ENCODE measurements at regions not wholly inside any gene's neighbourhood (a gene's known extent, or its start where the extent isn't known, plus 50 kb on each side); places are given as distances from the start of the nearest gene placed in this dataset.

DNA sequence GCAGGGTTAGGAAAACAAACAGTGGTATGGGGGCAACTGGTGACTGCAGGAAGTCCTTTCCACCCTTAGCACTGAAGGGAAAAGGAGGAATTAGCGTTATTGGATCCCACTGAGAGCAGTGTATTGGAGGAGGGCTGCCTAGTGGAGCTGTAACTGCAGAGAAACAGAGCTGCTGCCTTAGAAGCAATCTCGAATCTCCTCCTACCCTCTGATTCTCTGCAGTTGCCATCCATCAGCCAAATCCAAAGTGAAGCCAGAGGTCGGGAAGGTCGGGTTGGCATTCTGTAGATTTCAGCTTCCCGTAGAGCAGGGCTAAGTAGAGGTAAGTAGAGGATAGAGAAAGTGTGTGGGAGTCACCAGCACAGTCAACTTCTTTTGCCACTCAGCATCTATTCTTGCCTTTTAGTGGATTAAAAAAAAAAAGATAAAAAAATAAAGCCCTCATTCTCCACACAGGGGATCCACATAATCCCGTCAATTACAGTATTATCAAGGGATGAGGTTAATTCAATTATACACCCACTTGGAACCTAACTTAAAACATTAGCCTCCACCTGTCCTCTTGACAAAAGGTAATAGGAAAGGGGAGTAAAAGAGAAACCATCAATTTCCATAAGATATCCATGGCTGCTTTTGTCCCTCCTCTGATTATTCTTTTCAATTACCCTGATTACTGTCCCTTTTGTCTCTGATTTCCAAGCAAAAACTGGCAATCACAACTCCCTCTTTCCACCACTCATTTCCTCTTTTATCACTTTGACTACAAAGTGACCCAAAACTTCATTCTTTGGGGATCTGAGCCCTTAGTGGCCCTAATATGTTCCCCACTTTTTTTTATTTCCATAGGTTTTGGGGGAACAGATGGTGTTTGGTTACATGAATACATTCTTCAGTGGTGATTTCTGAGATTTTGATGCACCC lies 234.7 kb downstream of the RBM26 start:
- no peak overlapping the region for H3K27ac ChIP-seq (ENCODE audit: low read depth)
- no peaks in the 10 kb centered on the region for H3K36me3 ChIP-seq (ENCODE audit: insufficient read depth)
- no peak for DNase-seq (ENCODE audit: extremely low spot score)
- 35% methylated on average over 6 of the region's 6 CpGs for WGBS
- no peaks in the 10 kb centered on the region for H3K4me1 ChIP-seq (ENCODE audit: insufficient read depth)
- H3K4me3 ChIP-seq (ENCODE audit: low read depth, low read length): no peak overlapping the region

- no peak for DNase-seq (ENCODE audit: extremely low spot score)
Measured at GRCh38 chr13:79160818-79161217, 245.2 kb downstream of the RBM26 start.

GRCh38 chr13:79155883-79156282 lies 250.2 kb downstream of the RBM26 start:
- no peaks in the 10 kb centered on the region for H3K4me1 ChIP-seq (ENCODE audit: insufficient read depth)
- H3K36me3 ChIP-seq (ENCODE audit: insufficient read depth): no peaks in the 10 kb centered on the region
- H3K4me3 ChIP-seq (ENCODE audit: low read depth, low read length): no peak overlapping the region
- H3K27ac ChIP-seq (ENCODE audit: low read depth): no peak overlapping the region
- 13% methylated on average over 2 of the region's 2 CpGs for WGBS
- no peak for DNase-seq (ENCODE audit: extremely low spot score)

More at GRCh38 chr13:79160818-79161217, 245.2 kb downstream of the RBM26 start:
- Histone ChIP-seq H3K4me1 (ENCODE audit: insufficient read depth) (no peaks in the 10 kb centered on the region), H3K36me3 (ENCODE audit: insufficient read depth) (no peaks in the 10 kb centered on the region), H3K27ac (ENCODE audit: low read depth) (no peak overlapping the region), H3K4me3 (ENCODE audit: low read depth, low read length) (no peak overlapping the region)

- no peak for DNase-seq (ENCODE audit: extremely low spot score)
- Histone ChIP-seq H3K27ac (ENCODE audit: low read depth) (no peak overlapping the region), H3K36me3 (ENCODE audit: insufficient read depth) (no peaks in the 10 kb centered on the region), H3K4me1 (ENCODE audit: insufficient read depth) (no peaks in the 10 kb centered on the region), H3K4me3 (ENCODE audit: low read depth, low read length) (no peak overlapping the region)
- 81% methylated on average over 1 of the region's 1 CpG for WGBS
Measured at GRCh38 chr13:79149210-79149609, 256.8 kb downstream of the RBM26 start.

- DNase-seq (ENCODE audit: extremely low spot score): no peak
- H3K4me1 ChIP-seq (ENCODE audit: insufficient read depth): no peaks in the 10 kb centered on the region
- 41% methylated on average over 3 of the region's 3 CpGs for WGBS
Measured at GRCh38 chr13:79141082-79141481, 265.0 kb downstream of the RBM26 start.

GRCh38 chr13:79128158-79128557 lies 277.9 kb downstream of the RBM26 start:
- H3K4me3 ChIP-seq (ENCODE audit: low read depth, low read length): no peak overlapping the region

More at GRCh38 chr13:79141082-79141481, 265.0 kb downstream of the RBM26 start:
- Histone ChIP-seq H3K36me3 (ENCODE audit: insufficient read depth) (no peaks in the 10 kb centered on the region), H3K27ac (ENCODE audit: low read depth) (no peak overlapping the region), H3K4me3 (ENCODE audit: low read depth, low read length) (no peak overlapping the region)

GRCh38 chr13:79126706-79127105 lies 279.3 kb downstream of the RBM26 start:
- no peak overlapping the region for H3K27ac ChIP-seq (ENCODE audit: low read depth)
- H3K4me1 ChIP-seq (ENCODE audit: insufficient read depth): no peaks in the 10 kb centered on the region
- no peak for DNase-seq (ENCODE audit: extremely low spot score)
- H3K4me3 ChIP-seq (ENCODE audit: low read depth, low read length): no peak overlapping the region
- no peaks in the 10 kb centered on the region for H3K36me3 ChIP-seq (ENCODE audit: insufficient read depth)
- WGBS: 94% methylated on average over 1 of the region's 1 CpG

More at GRCh38 chr13:79128158-79128557, 277.9 kb downstream of the RBM26 start:
- Histone ChIP-seq H3K4me1 (ENCODE audit: insufficient read depth) (no peaks in the 10 kb centered on the region), H3K27ac (ENCODE audit: low read depth) (no peak overlapping the region), H3K36me3 (ENCODE audit: insufficient read depth) (no peaks in the 10 kb centered on the region)
- no peak for DNase-seq (ENCODE audit: extremely low spot score)
- WGBS: 79% methylated on average over 2 of the region's 2 CpGs

DNA sequence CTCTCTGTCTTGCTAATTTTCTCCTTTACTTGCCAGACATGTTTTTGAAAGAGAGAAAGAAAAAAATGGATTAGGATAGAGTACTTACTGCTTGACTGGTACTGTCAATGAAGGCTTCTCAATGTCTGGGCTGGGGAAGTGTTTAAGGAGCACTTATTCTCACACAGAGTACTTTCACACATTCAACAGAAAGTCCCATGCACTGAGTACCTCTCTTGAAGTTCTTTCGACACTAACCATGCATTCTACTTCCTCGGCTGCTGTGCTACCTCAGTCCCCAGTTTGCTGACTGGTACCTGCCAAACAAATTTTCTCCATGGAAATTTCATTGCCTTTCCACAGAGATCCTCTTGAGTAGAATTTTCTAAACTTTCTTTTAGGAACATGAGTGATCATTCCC lies 281.9 kb downstream of the RBM26 start:
- DNase-seq (ENCODE audit: extremely low spot score): no peak
- H3K36me3 ChIP-seq (ENCODE audit: insufficient read depth): no peaks in the 10 kb centered on the region
- H3K4me3 ChIP-seq (ENCODE audit: low read depth, low read length): no peak overlapping the region
- 97% methylated on average over 2 of the region's 2 CpGs for WGBS
- H3K27ac ChIP-seq (ENCODE audit: low read depth): no peak overlapping the region
- no peaks in the 10 kb centered on the region for H3K4me1 ChIP-seq (ENCODE audit: insufficient read depth)

GRCh38 chr13:79121286-79121685 lies 284.8 kb downstream of the RBM26 start:
- H3K27ac ChIP-seq (ENCODE audit: low read depth): no peak overlapping the region
- H3K4me1 ChIP-seq (ENCODE audit: insufficient read depth): no peaks in the 10 kb centered on the region
- no peak overlapping the region for H3K4me3 ChIP-seq (ENCODE audit: low read depth, low read length)
- WGBS: 58% methylated on average over 4 of the region's 4 CpGs
- no peaks in the 10 kb centered on the region for H3K36me3 ChIP-seq (ENCODE audit: insufficient read depth)
- DNase-seq (ENCODE audit: extremely low spot score): no peak

GRCh38 chr13:79119578-79120107 lies 286.4 kb downstream of the RBM26 start:
- no peaks in the 10 kb centered on the region for H3K36me3 ChIP-seq (ENCODE audit: insufficient read depth)
- H3K27ac ChIP-seq (ENCODE audit: low read depth): no peak overlapping the region
- H3K4me1 ChIP-seq (ENCODE audit: insufficient read depth): no peaks in the 10 kb centered on the region
- 92% methylated on average over 34 of the region's 34 CpGs for WGBS
- DNase-seq (ENCODE audit: extremely low spot score): no peak
- H3K4me3 ChIP-seq (ENCODE audit: low read depth, low read length): no peak overlapping the region

- DNase-seq (ENCODE audit: extremely low spot score): no peak
Measured at GRCh38 chr13:79112016-79112415, 294.0 kb downstream of the RBM26 start.

DNA sequence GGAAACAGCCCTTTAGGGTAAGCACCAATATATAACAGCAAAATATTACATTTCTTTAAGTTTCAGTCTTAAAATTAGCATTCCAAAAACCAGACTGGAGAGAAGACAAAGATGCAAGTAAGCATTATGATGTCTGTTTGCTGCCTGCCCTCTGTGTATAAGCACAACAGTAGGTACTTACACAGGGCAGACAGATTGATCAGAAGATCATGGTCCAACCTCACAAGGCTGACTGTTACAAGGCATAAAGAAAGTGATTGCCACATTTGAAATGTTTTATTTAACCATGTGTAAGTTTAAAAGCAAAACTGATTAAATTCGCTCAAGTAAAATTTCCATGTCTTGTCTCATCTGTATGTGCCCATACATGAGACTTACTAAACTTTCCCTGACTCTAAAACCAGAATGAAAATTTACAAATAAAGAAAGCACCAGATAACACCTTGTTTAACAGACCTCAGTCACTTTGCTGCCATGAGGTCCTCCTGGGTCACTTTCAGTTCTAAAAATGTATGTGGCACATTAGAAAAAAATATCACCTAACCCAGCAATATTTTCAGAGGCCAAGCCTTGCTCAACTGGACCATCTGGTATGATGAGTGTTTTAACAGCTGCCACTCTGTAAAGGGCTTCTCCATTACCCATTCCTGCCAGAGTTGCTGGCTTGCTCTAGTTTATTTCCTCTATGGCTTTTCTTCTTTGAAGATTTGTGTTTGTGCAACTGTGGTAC lies 297.0 kb downstream of the RBM26 start:
- H3K36me3 ChIP-seq (ENCODE audit: insufficient read depth): no peaks in the 10 kb centered on the region
- H3K4me3 ChIP-seq (ENCODE audit: low read depth, low read length): no peak overlapping the region
- WGBS: 93% methylated on average over 1 of the region's 1 CpG
- no peak overlapping the region for H3K27ac ChIP-seq (ENCODE audit: low read depth)
- DNase-seq (ENCODE audit: extremely low spot score): no peak
- H3K4me1 ChIP-seq (ENCODE audit: insufficient read depth): no peaks in the 10 kb centered on the region

More at GRCh38 chr13:79112016-79112415, 294.0 kb downstream of the RBM26 start:
- Histone ChIP-seq H3K27ac (ENCODE audit: low read depth) (no peak overlapping the region), H3K36me3 (ENCODE audit: insufficient read depth) (no peaks in the 10 kb centered on the region), H3K4me3 (ENCODE audit: low read depth, low read length) (no peak overlapping the region), H3K4me1 (ENCODE audit: insufficient read depth) (no peaks in the 10 kb centered on the region)

DNA sequence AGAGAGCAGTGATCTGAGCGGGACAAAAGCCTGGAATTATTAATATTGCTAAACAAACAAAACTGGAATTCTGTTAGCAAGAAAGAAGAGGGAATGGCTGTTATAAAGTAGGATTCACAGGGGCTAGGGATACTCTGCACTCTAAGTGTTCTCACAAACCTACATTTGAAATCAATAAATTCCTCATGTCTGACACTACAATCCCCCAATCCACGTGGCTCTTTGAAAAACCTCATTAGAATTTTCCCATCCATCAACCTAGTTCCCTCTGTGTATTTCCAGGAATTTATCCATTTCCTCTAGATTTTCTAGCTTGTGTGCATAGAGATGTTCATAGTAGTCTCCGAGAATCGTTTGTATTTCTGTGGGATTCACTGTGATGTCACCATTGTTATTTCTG lies 307.5 kb downstream of the RBM26 start:
- no peak overlapping the region for H3K4me3 ChIP-seq (ENCODE audit: low read depth, low read length)
- DNase-seq (ENCODE audit: extremely low spot score): no peak
- WGBS: 53% methylated on average over 4 of the region's 4 CpGs
- no peaks in the 10 kb centered on the region for H3K4me1 ChIP-seq (ENCODE audit: insufficient read depth)
- H3K36me3 ChIP-seq (ENCODE audit: insufficient read depth): no peaks in the 10 kb centered on the region
- no peak overlapping the region for H3K27ac ChIP-seq (ENCODE audit: low read depth)

- H3K4me3 ChIP-seq (ENCODE audit: low read depth, low read length): no peak overlapping the region
- no peak overlapping the region for H3K27ac ChIP-seq (ENCODE audit: low read depth)
- no peaks in the 10 kb centered on the region for H3K36me3 ChIP-seq (ENCODE audit: insufficient read depth)
- WGBS: 83% methylated on average over 1 of the region's 1 CpG
- no peaks in the 10 kb centered on the region for H3K4me1 ChIP-seq (ENCODE audit: insufficient read depth)
- DNase-seq (ENCODE audit: extremely low spot score): no peak
Measured at GRCh38 chr13:79097201-79097600, 308.9 kb downstream of the RBM26 start.
